Stimulated activated CD8-positive, alpha-beta memory T cell treated with anti-CD3 and anti-CD28 coated beads, Interleukin-12 subunit alpha, Interleukin-12 subunit beta, amount 100 ng/mL, for 4 hours (primary cell): ENCODE measurements at regions not wholly inside any gene's neighbourhood (a gene's known extent, or its start where the extent isn't known, plus 50 kb on each side); places are given as distances from the start of the nearest gene placed in this dataset.
"Not testable (repeated sequence)": the region's sequence is repeated elsewhere in the genome, so short reads cannot be mapped to it uniquely, and the experiment has no call there.

Source experiments
- DNase-seq: peaks from one replicate; pipeline ENCODE4 v3.0.0-alpha.2; 2020; ENCODE audit warnings: low read depth

GRCh38 chr5:96133341-96134079 is 171.9 kb upstream of the ELL2 start:
- no peak for DNase-seq

- no peak for DNase-seq
Measured at GRCh38 chr5:96129276-96129675, 167.6 kb upstream of the ELL2 start.

GRCh38 chr5:96128204-96128864 is 166.7 kb upstream of the ELL2 start:
- DNase-seq, result no peak

- DNase-seq, result no peak
Measured at GRCh38 chr5:96127538-96127937, 165.9 kb upstream of the ELL2 start.

GRCh38 chr5:96125231-96125891 is 163.7 kb upstream of the ELL2 start:
- no peak for DNase-seq

- no peak for DNase-seq
Measured at GRCh38 chr5:96124589-96124988, 162.9 kb upstream of the ELL2 start.

GRCh38 chr5:96123418-96123817 is 161.8 kb upstream of the ELL2 start:
- no peak for DNase-seq

- no peak for DNase-seq
Measured at GRCh38 chr5:96121364-96121763, 159.7 kb upstream of the ELL2 start.

- no peak for DNase-seq
Measured at GRCh38 chr5:96120120-96120519, 158.5 kb upstream of the ELL2 start.

GRCh38 chr5:96117771-96118651 is 156.4 kb upstream of the ELL2 start:
- DNase-seq, result no peak

GRCh38 chr5:96115147-96115807 is 153.6 kb upstream of the ELL2 start:
- DNase-seq, result no peak

- DNase-seq, result no peak
Measured at GRCh38 chr5:96114736-96115135, 153.1 kb upstream of the ELL2 start.

GRCh38 chr5:96113170-96113939 is 151.7 kb upstream of the ELL2 start:
- no peak for DNase-seq

- no peak for DNase-seq
Measured at GRCh38 chr5:96112703-96113102, 151.1 kb upstream of the ELL2 start.

- DNase-seq, result no peak
Measured at GRCh38 chr5:96112123-96112670, 150.5 kb upstream of the ELL2 start.

- no peak for DNase-seq
Measured at GRCh38 chr5:96111080-96111756, 149.6 kb upstream of the ELL2 start.

- DNase-seq, result no peak
Measured at GRCh38 chr5:96110300-96110699, 148.6 kb upstream of the ELL2 start.

GRCh38 chr5:96108629-96109028 is 147.0 kb upstream of the ELL2 start:
- DNase-seq, result not testable (repeated sequence)

- not testable (repeated sequence) for DNase-seq
Measured at GRCh38 chr5:96103829-96104228, 142.2 kb upstream of the ELL2 start.
